ENCODE measurements at regions not wholly inside any gene's neighbourhood (a gene's known extent, or its start where the extent isn't known, plus 50 kb on each side); places are given as distances from the start of the nearest gene placed in this dataset.

GRCh38 chr18:72456802-72457201 lies 87.3 kb downstream of the CBLN2 start:
- Histone ChIP-seq H3K9ac (ENCODE audit: low read length) (no peak overlapping the region), H3K4ac (ENCODE audit: low read depth, low read length) (no peak overlapping the region), H3K27me3 (ENCODE audit: insufficient read depth, low read length) (no peaks in the 10 kb centered on the region), H4K8ac (ENCODE audit: low read depth, low read length) (no peak overlapping the region), H2AFZ (ENCODE audit: insufficient read depth, low read length, poor library complexity) (no peak overlapping the region), H4K91ac (ENCODE audit: low read depth, low read length) (no peak overlapping the region), H3K27ac (ENCODE audit: low read depth, low read length) (no peak overlapping the region), H3K79me1 (ENCODE audit: low read length) (no peaks in the 10 kb centered on the region), H3K14ac (ENCODE audit: low read length) (no peak overlapping the region), H2AK5ac (ENCODE audit: low read length) (no peak overlapping the region), H3K4me3 (ENCODE audit: low read depth, low read length) (no peak overlapping the region), H3K79me2 (ENCODE audit: control insufficient read depth, insufficient read depth, low read length, poor library complexity) (no peaks in the 10 kb centered on the region), H2BK120ac (ENCODE audit: insufficient read depth, low read length, poor library complexity) (no peak overlapping the region), H4K12ac (ENCODE audit: low read depth, low read length) (no peak overlapping the region), H2BK5ac (ENCODE audit: low read depth, low read length, poor library complexity) (no peak overlapping the region), H3K9me3 (ENCODE audit: insufficient read depth, low read depth, low read length) (peaks cover 2% of the 10 kb centered on the region), H3K4me2 (ENCODE audit: low read length) (no peak overlapping the region), H3K18ac (ENCODE audit: low read length) (no peak overlapping the region), H3K23ac (ENCODE audit: low read length) (no peak overlapping the region), H3K36me3 (ENCODE audit: control insufficient read depth in 1 of 2, insufficient read depth in 2 of 2, low read length in 2 of 2) (no peaks in the 10 kb centered on the region), H2BK12ac (ENCODE audit: low read length) (no peak overlapping the region), H3K4me1 (ENCODE audit: control insufficient read depth in 1 of 2, insufficient read depth in 2 of 2, low read length in 2 of 2) (no peaks in the 10 kb centered on the region)
- peak in 1 of 2 donors; percentile 9 for DNase-seq
- no CpG with 5 or more reads among the region's 1 CpG for WGBS (ENCODE audit: extremely low coverage, insufficient coverage, insufficient read length)

GRCh38 chr18:72452328-72452727 lies 91.8 kb downstream of the CBLN2 start:
- no peak overlapping the region for H3K4me3 ChIP-seq (ENCODE audit: low read depth, low read length)
- peaks cover 2% of the 10 kb centered on the region for H3K9me3 ChIP-seq (ENCODE audit: insufficient read depth, low read depth, low read length)
- 100% methylated on average over 1 of the region's 6 CpGs for WGBS (ENCODE audit: extremely low coverage, insufficient coverage, insufficient read length)
- H3K79me2 ChIP-seq (ENCODE audit: control insufficient read depth, insufficient read depth, low read length, poor library complexity), result no peaks in the 10 kb centered on the region
- no peak overlapping the region for H2BK120ac ChIP-seq (ENCODE audit: insufficient read depth, low read length, poor library complexity)
- no peak overlapping the region for H4K12ac ChIP-seq (ENCODE audit: low read depth, low read length)
- no peak overlapping the region for H3K14ac ChIP-seq (ENCODE audit: low read length)
- no peaks in the 10 kb centered on the region for H3K36me3 ChIP-seq (ENCODE audit: control insufficient read depth in 1 of 2, insufficient read depth in 2 of 2, low read length in 2 of 2)
- H3K27me3 ChIP-seq (ENCODE audit: insufficient read depth, low read length), result peaks cover 7% of the 10 kb centered on the region
- no peak overlapping the region for H3K27ac ChIP-seq (ENCODE audit: low read depth, low read length)
- H3K79me1 ChIP-seq (ENCODE audit: low read length), result no peaks in the 10 kb centered on the region
- no peak overlapping the region for H2AK5ac ChIP-seq (ENCODE audit: low read length)
- H2AFZ ChIP-seq (ENCODE audit: insufficient read depth, low read length, poor library complexity), result no peak overlapping the region
- no peak overlapping the region for H2BK12ac ChIP-seq (ENCODE audit: low read length)
- H3K4me1 ChIP-seq (ENCODE audit: control insufficient read depth in 1 of 2, insufficient read depth in 2 of 2, low read length in 2 of 2), result no peaks in the 10 kb centered on the region
- no peak overlapping the region for H3K4ac ChIP-seq (ENCODE audit: low read depth, low read length)
- H3K4me2 ChIP-seq (ENCODE audit: low read length), result no peak overlapping the region
- DNase-seq, result no peak
- H3K23ac ChIP-seq (ENCODE audit: low read length), result no peak overlapping the region
- no peak overlapping the region for H4K8ac ChIP-seq (ENCODE audit: low read depth, low read length)
- H2BK5ac ChIP-seq (ENCODE audit: low read depth, low read length, poor library complexity), result no peak overlapping the region
- H3K9ac ChIP-seq (ENCODE audit: low read length), result no peak overlapping the region
- H3K18ac ChIP-seq (ENCODE audit: low read length), result no peak overlapping the region
- H4K91ac ChIP-seq (ENCODE audit: low read depth, low read length), result no peak overlapping the region

- H3K4me2 ChIP-seq (ENCODE audit: low read length), result no peak overlapping the region
- no peak overlapping the region for H2BK5ac ChIP-seq (ENCODE audit: low read depth, low read length, poor library complexity)
- H3K4me1 ChIP-seq (ENCODE audit: control insufficient read depth in 1 of 2, insufficient read depth in 2 of 2, low read length in 2 of 2), result no peaks in the 10 kb centered on the region
- no peak overlapping the region for H3K4ac ChIP-seq (ENCODE audit: low read depth, low read length)
- no peaks in the 10 kb centered on the region for H3K79me1 ChIP-seq (ENCODE audit: low read length)
- H2BK120ac ChIP-seq (ENCODE audit: insufficient read depth, low read length, poor library complexity), result no peak overlapping the region
- H3K23ac ChIP-seq (ENCODE audit: low read length), result no peak overlapping the region
- no peak overlapping the region for H3K4me3 ChIP-seq (ENCODE audit: low read depth, low read length)
- H4K91ac ChIP-seq (ENCODE audit: low read depth, low read length), result no peak overlapping the region
- H3K79me2 ChIP-seq (ENCODE audit: control insufficient read depth, insufficient read depth, low read length, poor library complexity), result no peaks in the 10 kb centered on the region
- no CpG with 5 or more reads among the region's 4 CpGs for WGBS (ENCODE audit: extremely low coverage, insufficient coverage, insufficient read length)
- no peak for DNase-seq
- no peak overlapping the region for H3K9ac ChIP-seq (ENCODE audit: low read length)
- H3K27ac ChIP-seq (ENCODE audit: low read depth, low read length), result no peak overlapping the region
- H4K12ac ChIP-seq (ENCODE audit: low read depth, low read length), result no peak overlapping the region
- peaks cover 7% of the 10 kb centered on the region for H3K27me3 ChIP-seq (ENCODE audit: insufficient read depth, low read length)
- H2BK12ac ChIP-seq (ENCODE audit: low read length), result no peak overlapping the region
- H3K14ac ChIP-seq (ENCODE audit: low read length), result no peak overlapping the region
- H2AFZ ChIP-seq (ENCODE audit: insufficient read depth, low read length, poor library complexity), result no peak overlapping the region
- no peak overlapping the region for H4K8ac ChIP-seq (ENCODE audit: low read depth, low read length)
- no peaks in the 10 kb centered on the region for H3K36me3 ChIP-seq (ENCODE audit: control insufficient read depth in 1 of 2, insufficient read depth in 2 of 2, low read length in 2 of 2)
- H2AK5ac ChIP-seq (ENCODE audit: low read length), result no peak overlapping the region
- no peaks in the 10 kb centered on the region for H3K9me3 ChIP-seq (ENCODE audit: insufficient read depth, low read depth, low read length)
- no peak overlapping the region for H3K18ac ChIP-seq (ENCODE audit: low read length)
Observed at GRCh38 chr18:72444798-72445155, 99.4 kb downstream of the CBLN2 start.

DNA sequence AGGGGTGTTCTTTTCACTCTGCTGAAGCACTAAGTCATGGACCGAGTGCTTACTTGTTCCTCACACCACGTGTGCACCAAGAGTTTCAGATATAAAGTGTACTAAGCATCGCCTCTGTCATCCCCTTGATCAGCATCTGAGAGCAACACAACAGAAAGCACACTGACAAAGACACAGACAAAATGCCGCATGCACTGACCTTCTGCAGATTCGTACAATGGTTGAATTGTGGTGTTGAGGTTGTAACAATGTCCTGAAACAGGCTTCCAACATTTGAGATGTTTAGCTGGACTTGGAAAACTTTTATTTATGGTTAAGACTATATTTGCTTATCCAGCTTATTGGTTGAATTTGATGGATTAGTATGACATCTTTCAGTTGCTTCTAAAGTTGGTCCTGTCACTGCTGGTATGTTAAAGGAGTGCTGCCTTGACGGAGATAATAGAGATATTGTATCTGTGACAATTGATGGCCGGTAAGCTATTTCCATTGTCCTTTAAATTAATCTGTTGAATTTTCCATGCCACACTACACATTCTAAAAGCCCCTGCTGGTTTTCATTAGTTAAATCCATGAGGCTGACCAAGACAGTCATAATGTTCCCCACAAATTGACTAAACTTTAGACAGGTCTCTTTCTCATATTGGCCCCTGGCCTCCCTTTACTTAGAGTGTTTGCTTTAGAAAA lies 99.9 kb downstream of the CBLN2 start:
- no peaks in the 10 kb centered on the region for H3K4me1 ChIP-seq (ENCODE audit: control insufficient read depth in 1 of 2, insufficient read depth in 2 of 2, low read length in 2 of 2)
- no peak overlapping the region for H4K12ac ChIP-seq (ENCODE audit: low read depth, low read length)
- no peak overlapping the region for H3K4me2 ChIP-seq (ENCODE audit: low read length)
- no peak overlapping the region for H3K18ac ChIP-seq (ENCODE audit: low read length)
- DNase-seq, result no peak
- H3K4ac ChIP-seq (ENCODE audit: low read depth, low read length), result no peak overlapping the region
- H2AFZ ChIP-seq (ENCODE audit: insufficient read depth, low read length, poor library complexity), result no peak overlapping the region
- H3K9me3 ChIP-seq (ENCODE audit: insufficient read depth, low read depth, low read length), result no peaks in the 10 kb centered on the region
- H2AK5ac ChIP-seq (ENCODE audit: low read length), result no peak overlapping the region
- no peak overlapping the region for H3K9ac ChIP-seq (ENCODE audit: low read length)
- no CpG with 5 or more reads among the region's 7 CpGs for WGBS (ENCODE audit: extremely low coverage, insufficient coverage, insufficient read length)
- H4K8ac ChIP-seq (ENCODE audit: low read depth, low read length), result no peak overlapping the region
- no peak overlapping the region for H3K4me3 ChIP-seq (ENCODE audit: low read depth, low read length)
- no peak overlapping the region for H3K23ac ChIP-seq (ENCODE audit: low read length)
- no peaks in the 10 kb centered on the region for H3K79me2 ChIP-seq (ENCODE audit: control insufficient read depth, insufficient read depth, low read length, poor library complexity)
- H3K27ac ChIP-seq (ENCODE audit: low read depth, low read length), result no peak overlapping the region
- H3K27me3 ChIP-seq (ENCODE audit: insufficient read depth, low read length), result peaks cover 3% of the 10 kb centered on the region
- no peak overlapping the region for H4K91ac ChIP-seq (ENCODE audit: low read depth, low read length)
- no peaks in the 10 kb centered on the region for H3K36me3 ChIP-seq (ENCODE audit: control insufficient read depth in 1 of 2, insufficient read depth in 2 of 2, low read length in 2 of 2)
- H2BK120ac ChIP-seq (ENCODE audit: insufficient read depth, low read length, poor library complexity), result no peak overlapping the region
- H3K14ac ChIP-seq (ENCODE audit: low read length), result no peak overlapping the region
- H2BK5ac ChIP-seq (ENCODE audit: low read depth, low read length, poor library complexity), result no peak overlapping the region
- no peak overlapping the region for H2BK12ac ChIP-seq (ENCODE audit: low read length)
- no peaks in the 10 kb centered on the region for H3K79me1 ChIP-seq (ENCODE audit: low read length)
